ENCODE measurements at regions not wholly inside any gene's neighbourhood (a gene's known extent, or its start where the extent isn't known, plus 50 kb on each side); places are given as distances from the start of the nearest gene placed in this dataset.

- CTCF ChIA-PET: interaction anchor here (1.0 kb wide), 1 partner anchor 28 kb away, joined by 3 read pairs; no protein-coding TSS in a partner anchor
Measured at GRCh38 chr3:106829206-106829605, 548.0 kb upstream of the CCDC54 start.

More at GRCh38 chr3:106829206-106829605, 548.0 kb upstream of the CCDC54 start:
- no peak overlapping the region for H3K4me3 ChIP-seq (ENCODE audit: low read depth in 2 of 2, low read length in 1 of 2)
- peaks cover 22% of the 10 kb centered on the region for H3F3A ChIP-seq (replicated peaks; ENCODE audit: insufficient read depth)
- H3K9ac ChIP-seq: no peak overlapping the region
- H2AFZ ChIP-seq (ENCODE audit: low read depth): no peak overlapping the region
- DNase-seq: no peak
- H3K4me2 ChIP-seq: no peak overlapping the region
- H3K9me3 ChIP-seq: peaks cover 16% of the 10 kb centered on the region; the same call in 1 of the 2 replicates
- no peaks in the 10 kb centered on the region for H3K27me3 ChIP-seq (ENCODE audit: insufficient read depth)
- peaks cover 0 to 20% of the 10 kb centered on the region in 2 experiments for H3K36me3 ChIP-seq (replicated peaks in 1 of 2; ENCODE audit: control insufficient read depth in 1 of 2, insufficient read depth in 2 of 2, low read length in 1 of 2)
- H3K9me2 ChIP-seq: no peaks in the 10 kb centered on the region
- no peak for TF ChIP-seq JUND (IDR thresholded peaks at IDR 0.05)
- TF ChIP-seq, protein P1, sequence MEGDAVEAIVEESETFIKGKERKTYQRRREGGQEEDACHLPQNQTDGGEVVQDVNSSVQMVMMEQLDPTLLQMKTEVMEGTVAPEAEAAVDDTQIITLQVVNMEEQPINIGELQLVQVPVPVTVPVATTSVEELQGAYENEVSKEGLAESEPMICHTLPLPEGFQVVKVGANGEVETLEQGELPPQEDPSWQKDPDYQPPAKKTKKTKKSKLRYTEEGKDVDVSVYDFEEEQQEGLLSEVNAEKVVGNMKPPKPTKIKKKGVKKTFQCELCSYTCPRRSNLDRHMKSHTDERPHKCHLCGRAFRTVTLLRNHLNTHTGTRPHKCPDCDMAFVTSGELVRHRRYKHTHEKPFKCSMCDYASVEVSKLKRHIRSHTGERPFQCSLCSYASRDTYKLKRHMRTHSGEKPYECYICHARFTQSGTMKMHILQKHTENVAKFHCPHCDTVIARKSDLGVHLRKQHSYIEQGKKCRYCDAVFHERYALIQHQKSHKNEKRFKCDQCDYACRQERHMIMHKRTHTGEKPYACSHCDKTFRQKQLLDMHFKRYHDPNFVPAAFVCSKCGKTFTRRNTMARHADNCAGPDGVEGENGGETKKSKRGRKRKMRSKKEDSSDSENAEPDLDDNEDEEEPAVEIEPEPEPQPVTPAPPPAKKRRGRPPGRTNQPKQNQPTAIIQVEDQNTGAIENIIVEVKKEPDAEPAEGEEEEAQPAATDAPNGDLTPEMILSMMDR (IDR thresholded peaks at IDR 0.05): no peak
- no peak; the same call in 1 of the 2 replicates for TF ChIP-seq TCF12 (IDR thresholded peaks at IDR 0.05)
- no peak for TF ChIP-seq RCOR1 (IDR thresholded peaks at IDR 0.05; ENCODE audit: low read length)
- no peak for TF ChIP-seq POLR2AphosphoS5 (IDR thresholded peaks at IDR 0.05; ENCODE audit: low read depth, low read length)
- TF ChIP-seq SMC3 (IDR thresholded peaks at IDR 0.05; ENCODE audit: low read depth, low read length): no peak
- TF ChIP-seq ZBTB33 (IDR thresholded peaks at IDR 0.05; ENCODE audit: borderline replicate concordance, low read depth): no peak
- TF ChIP-seq EZH2phosphoT487 (IDR thresholded peaks at IDR 0.05; ENCODE audit: borderline replicate concordance, low read depth): no peak
- TF ChIP-seq FOXJ3 (CRISPR knock-in tag; IDR thresholded peaks at IDR 0.05): no peak
- TF ChIP-seq GABPA (IDR thresholded peaks at IDR 0.05; ENCODE audit: low read depth): no peak
- no peak for TF ChIP-seq FOXM1 (IDR thresholded peaks at IDR 0.05; ENCODE audit: low read depth)
- no peak for TF ChIP-seq NRF1 (IDR thresholded peaks at IDR 0.05; ENCODE audit: low read depth, low read length)
- TF ChIP-seq PBX3 (IDR thresholded peaks at IDR 0.05): no peak
- TF ChIP-seq USF1 (IDR thresholded peaks at IDR 0.05; ENCODE audit: borderline replicate concordance, low read depth): no peak
- TF ChIP-seq TEAD4 (IDR thresholded peaks at IDR 0.05; ENCODE audit: borderline replicate concordance, insufficient read depth): no peak
- H3K4me1 ChIP-seq (ENCODE audit: control insufficient read depth in 1 of 2, insufficient read depth in 2 of 2, low read depth in 1 of 2, low read length in 1 of 2): peaks cover 19 to 37% of the 10 kb centered on the region in 2 experiments; a peak in 3 of 4 replicates
- H4K20me1 ChIP-seq (ENCODE audit: insufficient read depth): no peaks in the 10 kb centered on the region
- WGBS (ENCODE audit: low lambda C conversion rate): 61% methylated on average over 3 of the region's 3 CpGs
- POLR2A ChIA-PET: no interaction called here
- H3K79me2 ChIP-seq (ENCODE audit: insufficient read depth): no peaks in the 10 kb centered on the region
- no peak overlapping the region for H3K27ac ChIP-seq (ENCODE audit: low read depth in 2 of 2, low read length in 1 of 2)

Data from SK-N-SH (cell line).